HFF-Myc (cell line): ENCODE measurements at regions not wholly inside any gene's neighbourhood (a gene's known extent, or its start where the extent isn't known, plus 50 kb on each side); places are given as distances from the start of the nearest gene placed in this dataset.

ENCODE experiments used
- DNase-seq: peaks from one replicate; pipeline ENCODE4 v3.0.0-alpha.2; 2011; ENCODE audit warnings: low read depth; ENCODE audit errors: extremely low read depth
- H3K4me3 ChIP-seq: replicated peaks from 2 replicates; pipeline ENCODE4 v1.5.1; 2011; ENCODE audit warnings: low read depth, mild to moderate bottlenecking, control low read depth, low read length
- TF ChIP-seq, protein P1 (sequence below): IDR thresholded peaks from 2 replicates; pipeline ENCODE4 v1.5.1; 2012; ENCODE audit warnings: mild to moderate bottlenecking, low read depth, low read length, control low read depth; ENCODE audit errors: missing control alignments

DNA sequence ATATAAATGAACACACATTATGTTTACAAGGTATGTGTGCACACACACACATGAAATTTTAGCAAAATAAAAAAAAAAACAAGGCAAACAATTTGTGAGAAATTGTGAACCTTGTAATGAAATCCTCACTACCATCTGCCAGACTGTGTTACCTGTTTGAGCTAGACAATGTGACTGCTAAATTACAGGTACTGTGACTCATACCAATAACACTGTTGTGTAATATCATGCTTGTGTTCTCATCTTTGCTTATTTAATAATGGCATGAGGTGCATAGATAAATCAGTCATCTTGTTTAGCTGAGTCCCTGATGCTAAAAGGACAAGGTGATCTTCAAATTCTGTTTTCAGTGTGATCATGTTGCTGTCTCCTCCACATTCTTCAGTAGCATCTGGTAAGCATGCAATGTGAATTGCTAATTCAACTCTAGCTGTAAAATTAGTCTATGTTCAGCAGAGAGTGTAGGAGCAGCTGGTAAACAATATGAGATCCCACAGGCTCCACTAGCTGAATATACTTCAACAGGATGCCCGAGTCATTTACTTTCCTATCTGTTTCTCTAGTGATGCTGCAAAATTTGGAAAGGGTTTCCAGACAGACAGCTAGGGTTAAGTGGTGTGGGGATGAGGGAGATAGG, 966.3 kb upstream of the C9orf72 start:
- TF ChIP-seq, protein P1, sequence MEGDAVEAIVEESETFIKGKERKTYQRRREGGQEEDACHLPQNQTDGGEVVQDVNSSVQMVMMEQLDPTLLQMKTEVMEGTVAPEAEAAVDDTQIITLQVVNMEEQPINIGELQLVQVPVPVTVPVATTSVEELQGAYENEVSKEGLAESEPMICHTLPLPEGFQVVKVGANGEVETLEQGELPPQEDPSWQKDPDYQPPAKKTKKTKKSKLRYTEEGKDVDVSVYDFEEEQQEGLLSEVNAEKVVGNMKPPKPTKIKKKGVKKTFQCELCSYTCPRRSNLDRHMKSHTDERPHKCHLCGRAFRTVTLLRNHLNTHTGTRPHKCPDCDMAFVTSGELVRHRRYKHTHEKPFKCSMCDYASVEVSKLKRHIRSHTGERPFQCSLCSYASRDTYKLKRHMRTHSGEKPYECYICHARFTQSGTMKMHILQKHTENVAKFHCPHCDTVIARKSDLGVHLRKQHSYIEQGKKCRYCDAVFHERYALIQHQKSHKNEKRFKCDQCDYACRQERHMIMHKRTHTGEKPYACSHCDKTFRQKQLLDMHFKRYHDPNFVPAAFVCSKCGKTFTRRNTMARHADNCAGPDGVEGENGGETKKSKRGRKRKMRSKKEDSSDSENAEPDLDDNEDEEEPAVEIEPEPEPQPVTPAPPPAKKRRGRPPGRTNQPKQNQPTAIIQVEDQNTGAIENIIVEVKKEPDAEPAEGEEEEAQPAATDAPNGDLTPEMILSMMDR: no peak
- DNase-seq: no peak
- no peak overlapping the region for H3K4me3 ChIP-seq

- TF ChIP-seq, protein P1: no peak
- DNase-seq: no peak
- no peak overlapping the region for H3K4me3 ChIP-seq
Observed at GRCh38 chr9:28542928-28543327, 969.6 kb upstream of the C9orf72 start.

DNA sequence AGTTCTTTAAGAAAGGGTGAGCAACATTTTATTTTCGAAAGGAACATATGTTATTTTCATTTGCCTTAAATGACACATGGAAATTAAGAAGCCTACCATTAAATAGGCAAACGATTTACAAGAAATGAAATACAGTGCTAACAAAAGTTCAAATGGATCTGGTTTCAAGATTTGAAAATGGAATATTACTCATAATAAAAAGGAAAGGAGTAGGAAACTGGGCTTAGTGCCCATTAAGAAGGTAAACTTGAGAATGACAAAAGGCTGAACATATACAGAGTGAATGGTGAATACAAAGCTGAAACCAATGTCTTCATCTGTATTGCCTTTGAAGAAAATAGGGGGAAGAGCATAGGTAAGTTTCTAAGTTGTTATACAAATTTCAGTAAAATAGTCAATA, 974.2 kb upstream of the C9orf72 start:
- TF ChIP-seq, protein P1: no peak
- DNase-seq: no peak

DNA sequence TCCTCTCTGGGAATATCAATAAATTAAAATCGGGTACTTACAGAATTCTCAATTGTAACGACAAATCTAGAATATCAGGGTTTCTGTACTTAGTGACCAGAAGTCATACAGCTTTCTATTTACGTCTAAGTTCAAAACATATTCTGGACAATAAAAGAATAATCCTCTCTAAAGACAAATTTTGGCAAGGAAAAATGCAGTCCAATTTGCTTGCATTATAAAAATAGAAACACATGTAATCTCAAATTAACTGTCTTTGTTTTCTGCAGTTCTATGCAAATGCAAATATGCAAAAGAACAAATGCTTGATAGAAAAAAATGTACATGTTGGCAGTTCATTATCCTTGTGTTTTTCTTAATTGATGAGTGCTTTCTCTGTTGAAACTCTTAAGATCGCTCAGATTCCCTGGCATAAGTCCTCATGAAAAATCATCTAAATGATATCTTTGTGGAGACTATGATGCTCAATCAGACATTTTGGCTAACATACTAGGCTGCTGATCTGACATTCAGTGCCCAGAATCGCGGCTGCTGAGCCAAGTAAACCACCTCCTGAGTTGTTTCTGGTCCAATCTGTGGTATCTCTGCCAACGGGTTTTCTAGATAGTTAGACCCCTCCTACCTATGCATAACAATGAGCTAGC, 990.1 kb upstream of the C9orf72 start:
- TF ChIP-seq, protein P1: no peak
- DNase-seq: no peak
- H3K4me3 ChIP-seq: no peak overlapping the region

More for the DNA sequence above, 974.2 kb upstream of the C9orf72 start:
- H3K4me3 ChIP-seq: no peak overlapping the region

DNA sequence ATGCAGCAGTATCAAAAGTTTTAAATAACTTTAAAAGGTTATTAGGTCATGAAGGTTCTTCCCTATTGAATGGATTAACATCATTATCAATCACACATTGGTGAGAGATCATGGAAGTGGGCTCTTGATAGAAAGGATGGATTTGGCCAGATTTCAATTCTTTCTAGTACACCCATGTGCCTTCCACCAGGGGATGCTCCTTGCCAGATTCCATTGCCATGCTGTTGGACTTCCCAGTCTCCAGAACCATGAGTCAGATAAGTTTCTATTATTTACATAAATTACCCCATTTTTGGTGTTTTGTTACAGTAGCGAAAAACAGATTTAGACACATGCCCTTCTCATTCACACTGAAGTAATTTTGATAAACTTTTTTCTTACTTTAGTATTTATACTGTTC, 1010.6 kb upstream of the C9orf72 start:
- DNase-seq: no peak
- H3K4me3 ChIP-seq: no peak overlapping the region
- TF ChIP-seq, protein P1: no peak

GRCh38 chr9:28584542-28584941, 1011.3 kb upstream of the C9orf72 start:
- TF ChIP-seq, protein P1: no peak
- H3K4me3 ChIP-seq: no peak overlapping the region
- DNase-seq: no peak
